GM18873 (cell line): ENCODE measurements at regions not wholly inside any gene's neighbourhood (a gene's known extent, or its start where the extent isn't known, plus 50 kb on each side); places are given as distances from the start of the nearest gene placed in this dataset.

ENCODE experiments used
- ATAC-seq: cut with Tn5 transposase; IDR thresholded peaks from one replicate; pipeline ENCODE4 v1.9.1; 2021; ENCODE audit warnings: mild to moderate bottlenecking, moderate library complexity, moderate number of reproducible peaks; ENCODE audit not compliant: unreplicated experiment, low FRiP score

GRCh38 chr9:129405089-129405826, 215.6 kb downstream of the C9orf50 start:
- no peak for ATAC-seq

GRCh38 chr9:129404621-129405020, 216.3 kb downstream of the C9orf50 start:
- no peak for ATAC-seq

- ATAC-seq, result no peak
Observed at GRCh38 chr9:129403779-129404620, 216.9 kb downstream of the C9orf50 start.

GRCh38 chr9:129402931-129403778, 217.7 kb downstream of the C9orf50 start:
- no peak for ATAC-seq

GRCh38 chr9:129402371-129402739, 218.5 kb downstream of the C9orf50 start:
- no peak for ATAC-seq

- no peak for ATAC-seq
Observed at GRCh38 chr9:129401623-129402370, 219.1 kb downstream of the C9orf50 start.

- ATAC-seq, result no peak
Observed at GRCh38 chr9:129400971-129401622, 219.8 kb downstream of the C9orf50 start.

- ATAC-seq, result no peak
Observed at GRCh38 chr9:129400001-129400970, 220.6 kb downstream of the C9orf50 start.

- ATAC-seq, result no peak
Observed at GRCh38 chr9:129399634-129399990, 221.3 kb downstream of the C9orf50 start.

- ATAC-seq, result no peak
Observed at GRCh38 chr9:129398961-129399633, 221.0 kb upstream of the IER5L start.

GRCh38 chr9:129398101-129398960, 220.3 kb upstream of the IER5L start:
- ATAC-seq, result no peak

- no peak for ATAC-seq
Observed at GRCh38 chr9:129397335-129397734, 219.3 kb upstream of the IER5L start.

- ATAC-seq, result no peak
Observed at GRCh38 chr9:129396365-129396708, 218.3 kb upstream of the IER5L start.

- no peak for ATAC-seq
Observed at GRCh38 chr9:129395633-129396364, 217.7 kb upstream of the IER5L start.

- ATAC-seq, result no peak
Observed at GRCh38 chr9:129394886-129395279, 216.8 kb upstream of the IER5L start.

- no peak for ATAC-seq
Observed at GRCh38 chr9:129394061-129394885, 216.2 kb upstream of the IER5L start.
